ENCODE measurements at regions not wholly inside any gene's neighbourhood (a gene's known extent, or its start where the extent isn't known, plus 50 kb on each side); places are given as distances from the start of the nearest gene placed in this dataset.

DNA sequence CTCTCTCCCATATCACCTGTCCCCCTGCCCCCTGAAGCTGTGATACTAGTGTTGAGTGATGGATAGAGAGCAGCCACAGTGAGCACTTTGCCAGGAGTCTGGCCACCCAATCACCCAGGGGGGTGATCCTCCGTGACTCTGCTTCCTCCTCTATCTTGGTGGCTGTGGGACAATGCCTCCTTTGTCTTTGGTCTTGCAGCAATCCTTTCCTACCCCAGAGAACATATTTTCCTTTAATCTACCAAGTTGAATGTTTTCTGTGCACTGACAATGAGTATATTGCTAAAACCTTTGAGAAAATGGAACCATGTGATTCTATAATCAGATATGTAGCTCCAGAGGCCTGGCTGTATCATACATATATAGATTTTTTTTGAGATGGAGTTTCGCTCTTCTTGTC lies 58.1 kb upstream of the HEPHL1 start:
- Histone ChIP-seq H3K27me3 (no peaks in the 10 kb centered on the region), H4K20me1 (ENCODE audit: low read depth) (no peaks in the 10 kb centered on the region), H3K27ac (no peak overlapping the region), H3K79me2 (ENCODE audit: low read depth) (no peaks in the 10 kb centered on the region), H3F3A (ENCODE audit: low read depth) (no peaks in the 10 kb centered on the region), H3K4me1 (no peaks in the 10 kb centered on the region), H3K4me2 (no peak overlapping the region), H3K36me3 (no peaks in the 10 kb centered on the region), H3K9me3 (ENCODE audit: low read depth) (no peaks in the 10 kb centered on the region), H3K9ac (no peak overlapping the region), H3K4me3 (no peak overlapping the region), H2AFZ (replicated peaks) (no peak overlapping the region)
- Mint-ChIP-seq H3K9me3 (no peaks in the 10 kb centered on the region), H3K36me3 (no peaks in the 10 kb centered on the region), H3K4me3 (no peak overlapping the region), H3K27me3 (ENCODE audit: insufficient read depth, low read depth) (no peaks in the 10 kb centered on the region), H3K27ac (no peak overlapping the region), H3K4me1 (no peaks in the 10 kb centered on the region)
- no peak for DNase-seq (ENCODE audit: low spot score)
- no peak for TF ChIP-seq EZH2 (IDR thresholded peaks at IDR 0.05)
- TF ChIP-seq, protein P1, sequence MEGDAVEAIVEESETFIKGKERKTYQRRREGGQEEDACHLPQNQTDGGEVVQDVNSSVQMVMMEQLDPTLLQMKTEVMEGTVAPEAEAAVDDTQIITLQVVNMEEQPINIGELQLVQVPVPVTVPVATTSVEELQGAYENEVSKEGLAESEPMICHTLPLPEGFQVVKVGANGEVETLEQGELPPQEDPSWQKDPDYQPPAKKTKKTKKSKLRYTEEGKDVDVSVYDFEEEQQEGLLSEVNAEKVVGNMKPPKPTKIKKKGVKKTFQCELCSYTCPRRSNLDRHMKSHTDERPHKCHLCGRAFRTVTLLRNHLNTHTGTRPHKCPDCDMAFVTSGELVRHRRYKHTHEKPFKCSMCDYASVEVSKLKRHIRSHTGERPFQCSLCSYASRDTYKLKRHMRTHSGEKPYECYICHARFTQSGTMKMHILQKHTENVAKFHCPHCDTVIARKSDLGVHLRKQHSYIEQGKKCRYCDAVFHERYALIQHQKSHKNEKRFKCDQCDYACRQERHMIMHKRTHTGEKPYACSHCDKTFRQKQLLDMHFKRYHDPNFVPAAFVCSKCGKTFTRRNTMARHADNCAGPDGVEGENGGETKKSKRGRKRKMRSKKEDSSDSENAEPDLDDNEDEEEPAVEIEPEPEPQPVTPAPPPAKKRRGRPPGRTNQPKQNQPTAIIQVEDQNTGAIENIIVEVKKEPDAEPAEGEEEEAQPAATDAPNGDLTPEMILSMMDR (IDR thresholded peaks at IDR 0.05): no peak
- TF ChIP-seq EZH2phosphoT487 (IDR thresholded peaks at IDR 0.05): no peak

DNA sequence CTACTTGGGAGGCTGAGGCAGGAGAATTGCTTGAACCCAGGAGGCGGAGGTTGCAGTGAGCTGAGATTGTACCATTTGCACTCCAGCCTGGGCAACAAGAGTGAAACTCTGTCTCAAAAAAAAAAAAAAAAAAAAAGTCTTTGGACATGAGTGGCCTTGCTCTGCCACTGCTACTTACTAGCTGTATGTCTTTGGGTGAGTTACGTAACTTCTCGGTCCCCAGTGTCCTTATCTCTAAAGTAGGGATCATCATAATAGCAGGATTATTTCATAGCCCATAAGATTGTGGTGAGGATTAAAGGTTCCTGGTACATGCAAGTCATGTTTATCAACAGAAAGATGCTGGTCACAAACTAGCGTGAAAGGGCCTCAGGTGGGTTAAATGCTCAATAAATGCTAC lies 53.9 kb upstream of the HEPHL1 start:
- H3K4me2 ChIP-seq: no peak overlapping the region
- no peaks in the 10 kb centered on the region for H3K36me3 Mint-ChIP-seq
- no peak overlapping the region for H2AFZ ChIP-seq (replicated peaks)
- H4K20me1 ChIP-seq (ENCODE audit: low read depth): no peaks in the 10 kb centered on the region
- H3K27me3 ChIP-seq: no peaks in the 10 kb centered on the region
- no peaks in the 10 kb centered on the region for H3F3A ChIP-seq (ENCODE audit: low read depth)
- TF ChIP-seq EZH2 (IDR thresholded peaks at IDR 0.05): no peak
- TF ChIP-seq, protein P1 (IDR thresholded peaks at IDR 0.05): no peak
- no peak for TF ChIP-seq EZH2phosphoT487 (IDR thresholded peaks at IDR 0.05)
- H3K4me3 ChIP-seq: no peak overlapping the region
- H3K4me3 Mint-ChIP-seq: no peak overlapping the region
- H3K9me3 Mint-ChIP-seq: no peaks in the 10 kb centered on the region
- H3K27ac ChIP-seq: no peak overlapping the region
- H3K9me3 ChIP-seq (ENCODE audit: low read depth): no peaks in the 10 kb centered on the region
- no peak overlapping the region for H3K9ac ChIP-seq
- no peaks in the 10 kb centered on the region for H3K27me3 Mint-ChIP-seq (ENCODE audit: insufficient read depth, low read depth)
- H3K79me2 ChIP-seq (ENCODE audit: low read depth): no peaks in the 10 kb centered on the region
- H3K36me3 ChIP-seq: no peaks in the 10 kb centered on the region
- no peaks in the 10 kb centered on the region for H3K4me1 ChIP-seq
- H3K27ac Mint-ChIP-seq: no peak overlapping the region
- H3K4me1 Mint-ChIP-seq: no peaks in the 10 kb centered on the region
- no peak for DNase-seq (ENCODE audit: low spot score)

DNA sequence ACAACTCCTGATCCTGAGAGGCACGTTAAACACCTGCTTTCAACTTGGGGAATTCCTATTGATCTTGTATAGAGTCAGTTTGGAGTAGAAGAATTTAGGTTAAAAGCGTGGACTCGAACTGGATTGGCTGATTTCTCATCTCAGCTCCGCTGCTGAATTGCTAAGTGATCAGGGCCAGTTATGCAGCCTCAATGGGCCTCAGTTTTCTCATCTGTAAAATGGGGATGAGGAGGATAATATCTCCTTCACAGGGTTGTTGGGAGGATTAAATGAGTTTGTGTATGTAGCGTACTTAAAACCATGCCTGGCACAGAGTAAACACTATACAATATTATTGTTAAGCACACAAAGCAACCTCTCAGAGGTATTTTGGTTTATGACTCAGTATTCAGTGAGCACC lies 53.2 kb upstream of the HEPHL1 start:
- peaks cover 2% of the 10 kb centered on the region for H3K27me3 Mint-ChIP-seq (ENCODE audit: insufficient read depth, low read depth)
- Histone ChIP-seq H3K4me3 (no peak overlapping the region), H3K4me2 (no peak overlapping the region), H3K27ac (no peak overlapping the region), H3K27me3 (no peaks in the 10 kb centered on the region), H3K36me3 (no peaks in the 10 kb centered on the region), H3K9ac (no peak overlapping the region), H3F3A (ENCODE audit: low read depth) (no peaks in the 10 kb centered on the region), H3K79me2 (ENCODE audit: low read depth) (no peaks in the 10 kb centered on the region), H3K9me3 (ENCODE audit: low read depth) (no peaks in the 10 kb centered on the region), H3K4me1 (no peaks in the 10 kb centered on the region), H2AFZ (replicated peaks) (no peak overlapping the region), H4K20me1 (ENCODE audit: low read depth) (no peaks in the 10 kb centered on the region)
- H3K36me3 Mint-ChIP-seq: no peaks in the 10 kb centered on the region
- no peak overlapping the region for H3K4me3 Mint-ChIP-seq
- TF ChIP-seq, protein P1 (IDR thresholded peaks at IDR 0.05): no peak
- TF ChIP-seq EZH2 (IDR thresholded peaks at IDR 0.05): no peak
- TF ChIP-seq EZH2phosphoT487 (IDR thresholded peaks at IDR 0.05): no peak
- H3K27ac Mint-ChIP-seq: no peak overlapping the region
- H3K9me3 Mint-ChIP-seq: no peaks in the 10 kb centered on the region
- DNase-seq (ENCODE audit: low spot score): no peak
- no peaks in the 10 kb centered on the region for H3K4me1 Mint-ChIP-seq
